ENCODE measurements at regions not wholly inside any gene's neighbourhood (a gene's known extent, or its start where the extent isn't known, plus 50 kb on each side); places are given as distances from the start of the nearest gene placed in this dataset.
"Not testable (repeated sequence)": the region's sequence is repeated elsewhere in the genome, so short reads cannot be mapped to it uniquely, and the experiment has no call there.

GRCh38 chr1:191731608-191732302, 426.5 kb upstream of the RGS18 start:
- not testable (repeated sequence) for DNase-seq (ENCODE audit: low read depth, low spot score)

DNA sequence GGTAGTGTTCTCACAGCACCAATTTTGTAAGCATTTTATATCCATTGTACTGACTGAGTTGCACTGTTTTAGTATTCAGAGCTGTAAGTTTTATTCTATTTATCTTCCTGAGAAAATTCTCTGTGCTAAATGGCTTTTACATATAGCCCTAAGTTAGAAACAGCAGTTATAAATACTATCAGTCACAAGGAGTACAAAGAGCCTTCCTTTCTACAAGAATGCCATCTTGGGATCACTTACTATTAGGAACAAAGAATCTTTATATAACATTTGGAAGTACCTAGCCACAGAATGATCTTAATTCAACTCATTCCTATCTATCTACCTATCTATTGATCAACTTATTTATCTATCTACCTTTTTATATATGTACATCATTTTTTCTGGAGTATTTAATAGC, 423.9 kb upstream of the RGS18 start:
- DNase-seq (ENCODE audit: low read depth, low spot score): no peak

- DNase-seq (ENCODE audit: low read depth, low spot score): no peak
Measured at GRCh38 chr1:191739544-191739943, 418.7 kb upstream of the RGS18 start.

DNA sequence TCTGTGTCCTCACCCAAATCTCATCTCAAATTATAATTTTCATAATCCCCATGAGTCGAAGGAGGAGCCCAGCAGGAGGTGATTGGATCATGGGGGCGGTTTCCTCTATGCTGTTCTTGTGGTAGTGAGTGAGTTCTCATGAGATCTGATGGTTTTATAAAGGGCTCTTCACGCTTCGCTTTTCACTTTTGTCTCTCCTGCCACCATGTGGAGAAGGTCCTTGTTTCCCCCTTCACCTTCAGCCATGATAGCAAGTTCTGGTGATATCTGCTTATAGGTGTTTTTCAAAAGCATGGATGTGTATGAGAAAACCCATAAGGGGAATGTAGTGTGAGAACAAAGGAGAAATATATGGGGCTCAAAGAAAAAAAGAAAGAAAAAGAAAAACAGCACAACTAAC, 405.9 kb upstream of the RGS18 start:
- no peak for DNase-seq (ENCODE audit: low read depth, low spot score)

- DNase-seq (ENCODE audit: low read depth, low spot score): no peak
Measured at GRCh38 chr1:191760016-191760415, 398.2 kb upstream of the RGS18 start.

DNA sequence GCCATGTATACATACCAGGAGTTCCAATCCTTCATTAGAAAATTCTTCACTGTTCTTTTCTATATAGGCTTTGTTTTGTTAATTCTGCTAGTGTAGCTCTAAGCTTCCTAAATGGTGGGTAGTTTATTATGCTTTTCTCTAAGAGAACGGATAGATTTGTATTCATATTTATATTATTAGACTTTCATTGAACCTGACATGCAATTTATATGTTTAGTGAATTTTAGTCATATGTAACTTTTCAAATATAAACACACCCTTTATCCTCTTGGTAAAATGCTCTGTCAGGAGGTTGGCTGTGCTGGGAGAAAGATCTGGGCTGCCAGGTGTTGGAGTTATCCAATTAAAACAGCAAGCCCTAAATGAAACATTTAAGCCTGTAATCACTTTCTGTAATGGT, 369.7 kb upstream of the RGS18 start:
- DNase-seq (ENCODE audit: low read depth, low spot score): no peak

DNA sequence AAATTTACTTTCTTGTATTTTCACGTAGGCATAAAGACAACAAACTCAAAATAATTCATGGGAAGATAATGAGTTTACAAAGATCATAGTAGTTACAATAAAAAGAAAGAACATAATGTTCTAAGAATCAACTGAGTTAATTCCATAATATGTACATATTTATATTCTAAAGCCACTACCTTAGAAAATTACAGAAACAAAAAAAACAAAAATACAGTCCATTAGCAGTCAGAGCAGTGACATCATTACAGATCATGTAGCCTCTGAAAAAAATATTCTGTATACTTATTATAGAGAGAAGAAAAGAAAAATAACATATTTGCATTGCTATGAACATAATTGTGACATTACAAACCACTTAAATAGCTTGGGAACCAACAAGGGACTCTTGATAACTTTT, 360.1 kb upstream of the RGS18 start:
- no peak for DNase-seq (ENCODE audit: low read depth, low spot score)

DNA sequence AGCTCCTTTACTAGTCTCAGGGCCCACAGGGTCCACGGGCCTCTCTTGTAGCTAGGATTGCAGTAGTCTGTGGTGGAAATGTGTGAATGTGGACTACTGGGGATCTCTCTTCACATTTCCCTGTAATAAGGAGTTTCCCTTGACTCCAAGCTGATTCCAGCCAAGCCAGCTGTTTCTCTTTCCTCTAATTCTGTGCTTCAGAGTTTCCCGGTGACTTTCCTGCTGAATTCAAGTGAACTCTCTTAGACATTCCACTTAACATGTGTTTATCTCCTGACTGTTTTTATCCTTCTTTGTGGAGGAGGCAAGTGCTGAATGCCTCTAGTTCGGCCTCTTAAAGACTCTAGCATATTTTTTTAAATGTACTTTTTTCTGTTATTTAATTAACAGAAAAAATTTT, 354.0 kb upstream of the RGS18 start:
- DNase-seq (ENCODE audit: low read depth, low spot score): no peak

- not testable (repeated sequence) for DNase-seq (ENCODE audit: low read depth, low spot score)
Measured at GRCh38 chr1:191813593-191813992, 344.7 kb upstream of the RGS18 start.

DNA sequence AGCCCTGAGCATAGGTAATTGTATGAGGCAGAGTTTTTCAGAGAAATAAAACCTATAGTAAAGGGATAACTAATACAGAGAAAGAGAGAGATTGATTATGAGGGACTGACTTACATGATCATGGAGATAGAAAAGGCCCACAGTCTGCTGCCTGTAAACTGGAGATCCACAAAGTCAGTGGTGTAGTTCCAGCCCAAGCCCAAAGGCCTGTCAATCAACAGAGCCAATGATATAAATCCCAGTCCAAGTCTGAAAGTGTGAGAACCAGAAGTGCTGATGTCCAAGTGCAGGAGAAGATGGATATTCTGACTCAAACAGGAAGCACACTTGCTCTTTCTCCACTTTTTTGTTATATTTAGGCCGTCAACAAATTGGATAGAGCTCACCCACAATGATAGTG, 340.1 kb upstream of the RGS18 start:
- no peak for DNase-seq (ENCODE audit: low read depth, low spot score)

DNA sequence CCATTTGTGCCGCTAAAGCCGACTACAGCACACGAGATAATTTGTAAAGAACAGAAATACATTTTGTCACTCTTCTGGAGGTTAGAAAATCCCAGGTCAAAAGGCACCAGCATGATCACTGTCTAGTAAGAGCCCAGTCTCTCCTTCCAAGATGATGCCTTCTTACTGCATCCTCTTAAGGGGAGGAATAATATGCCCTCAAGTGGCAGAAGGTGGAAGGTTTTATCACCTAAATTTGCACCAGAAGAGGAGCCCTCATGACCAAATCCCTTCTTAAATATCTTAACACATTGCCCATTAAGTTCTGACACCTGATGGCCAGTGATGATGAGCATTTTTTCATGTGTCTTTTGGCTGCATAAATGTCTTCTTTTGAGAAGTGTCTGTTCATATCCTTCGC, 326.7 kb upstream of the RGS18 start:
- no peak for DNase-seq (ENCODE audit: low read depth, low spot score)

- DNase-seq (ENCODE audit: low read depth, low spot score): no peak
Measured at GRCh38 chr1:191839891-191840290, 318.4 kb upstream of the RGS18 start.

- no peak for DNase-seq (ENCODE audit: low read depth, low spot score)
Measured at GRCh38 chr1:191851799-191852595, 306.3 kb upstream of the RGS18 start.

GRCh38 chr1:191852907-191853306, 305.4 kb upstream of the RGS18 start:
- no peak for DNase-seq (ENCODE audit: low read depth, low spot score)

GRCh38 chr1:191857600-191857999, 300.7 kb upstream of the RGS18 start:
- DNase-seq (ENCODE audit: low read depth, low spot score): no peak

GRCh38 chr1:191865479-191865878, 292.8 kb upstream of the RGS18 start:
- DNase-seq (ENCODE audit: low read depth, low spot score): no peak

DNA sequence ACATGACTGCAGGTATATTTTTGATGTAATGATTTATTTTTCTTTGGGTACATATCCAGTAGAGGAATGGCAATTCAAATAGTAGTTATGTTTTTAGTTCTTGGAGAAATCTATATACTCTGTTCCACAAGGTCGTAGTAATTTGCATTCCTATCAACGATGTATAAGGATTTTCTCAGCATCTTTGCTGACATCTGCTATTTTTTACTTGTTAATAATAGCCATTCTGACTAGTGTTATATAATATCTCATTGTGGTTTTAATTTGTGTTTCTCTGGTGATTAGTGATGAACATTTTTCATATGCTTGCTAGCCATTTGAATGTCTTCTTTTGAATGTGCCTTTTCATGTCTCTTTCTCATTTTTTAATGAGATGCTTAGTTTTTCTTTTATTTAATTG, 292.1 kb upstream of the RGS18 start:
- DNase-seq (ENCODE audit: low read depth, low spot score): no peak

GRCh38 chr1:191869790-191870312, 288.4 kb upstream of the RGS18 start:
- no peak for DNase-seq (ENCODE audit: low read depth, low spot score)

GRCh38 chr1:191870490-191870889, 287.8 kb upstream of the RGS18 start:
- no peak for DNase-seq (ENCODE audit: low read depth, low spot score)

DNA sequence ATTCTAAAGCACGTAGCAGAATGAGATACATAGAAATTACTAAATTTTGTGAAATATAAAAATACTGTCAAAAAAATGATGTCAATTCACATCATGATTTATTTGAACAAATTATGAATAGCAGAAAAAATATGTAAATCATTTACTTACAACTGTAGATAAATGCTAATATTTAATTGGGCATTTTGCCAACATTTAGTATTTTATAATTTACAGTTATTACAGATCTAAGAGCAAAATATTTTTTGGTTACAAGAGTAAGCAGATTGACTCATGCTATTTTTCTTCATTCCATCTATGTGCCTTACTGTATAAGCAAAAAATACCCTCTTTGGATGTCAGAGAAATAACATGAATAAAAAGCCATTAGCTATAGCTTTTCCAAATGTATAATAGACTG, 282.3 kb upstream of the RGS18 start:
- no peak for DNase-seq (ENCODE audit: low read depth, low spot score)

DNA sequence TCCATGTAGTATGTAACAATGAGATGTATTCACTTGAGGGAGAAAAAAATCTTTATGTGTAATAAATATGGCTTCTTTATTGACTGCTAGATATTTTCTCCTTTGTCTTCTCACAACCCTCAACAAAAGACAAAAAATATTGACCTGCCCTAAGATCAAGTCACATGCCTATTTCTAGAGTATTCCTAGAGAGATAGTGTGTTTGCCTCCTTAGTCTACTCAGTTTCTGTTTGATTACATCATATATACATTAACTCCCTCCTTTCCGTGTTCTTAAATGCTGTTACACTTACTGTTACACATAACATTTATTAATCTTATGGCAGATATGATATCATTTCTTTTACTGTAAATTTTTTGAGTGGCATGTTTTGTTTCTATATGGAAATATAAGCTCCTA, 281.6 kb upstream of the RGS18 start:
- DNase-seq (ENCODE audit: low read depth, low spot score): no peak

GRCh38 chr1:191882870-191883269, 275.4 kb upstream of the RGS18 start:
- DNase-seq (ENCODE audit: low read depth, low spot score): no peak

GRCh38 chr1:191886977-191887376, 271.3 kb upstream of the RGS18 start:
- no peak for DNase-seq (ENCODE audit: low read depth, low spot score)
